Gastrocnemius medialis (tissue), 4 donors: ENCODE measurements at regions not wholly inside any gene's neighbourhood (a gene's known extent, or its start where the extent isn't known, plus 50 kb on each side); places are given as distances from the start of the nearest gene placed in this dataset.

ENCODE experiments used
- ATAC-seq, 2 donors: fragments of 150-250 bp; one replicate each; pipeline ENCODE4 v1.9.1; 2016
- DNase-seq, 2 donors: peaks; one replicate each; pipeline ENCODE4 v3.0.0-alpha.2; 2019
- H3K27ac ChIP-seq, 4 donors: fragments of 200-600 bp; sonication (generic); 1 replicate in 1 of 4; 2 replicates in 3 of 4; pipeline ENCODE4 v1.5.1; 2016 to 2018; ENCODE audit warnings: mild to moderate bottlenecking in 2 of 4, moderate library complexity in 1 of 4
- H3K27me3 ChIP-seq, 3 donors: fragments of 200-600 bp; sonication (generic) in 2 of 3; 1 replicate in 1 of 3; 2 replicates in 2 of 3; pipeline versions ENCODE4 v1.5.1 to v1.6.0; 2016 to 2019; ENCODE audit warnings: mild to moderate bottlenecking in 1 of 3, moderate library complexity in 1 of 3
- H3K36me3 ChIP-seq, 2 donors: fragments of 200-600 bp; sonication (generic) in 1 of 2; one replicate each; pipeline ENCODE4 v1.5.1; 2017 to 2018
- H3K4me1 ChIP-seq, 2 donors: fragments of 200-600 bp; sonication (generic) in 1 of 2; one replicate each; pipeline ENCODE4 v1.5.1; 2016 to 2017; ENCODE audit warnings: mild to moderate bottlenecking in 2 of 2
- H3K4me3 ChIP-seq, 4 donors: fragments of 200-600 bp; sonication (generic) in 3 of 4; 1 replicate in 1 of 4; 2 replicates in 3 of 4; pipeline ENCODE4 v1.5.1; 2016 to 2019; ENCODE audit warnings: mild to moderate bottlenecking in 2 of 4
- H3K9me3 ChIP-seq, 3 donors: fragments of 200-600 bp; sonication (generic) in 2 of 3; 1 replicate in 1 of 3; 2 replicates in 2 of 3; pipeline ENCODE4 v1.5.1; 2016 to 2019
- CTCF ChIP-seq, 5 experiments: fragments of 450-650 bp in 3 of 5; fragments of 200-600 bp in 2 of 5; sonication (generic) in 2 of 5; IDR thresholded peaks in 4 of 5; conservative IDR thresholded peaks in 1 of 5; 1 replicate in 4 of 5; 2 replicates in 1 of 5; pipeline ENCODE4 v1.5.1; 2016 to 2019; ENCODE audit warnings: antibody characterized with exemption in 5 of 5, mild to moderate bottlenecking in 3 of 5, moderate library complexity in 3 of 5
- POLR2A ChIP-seq, 2 donors: fragments of 450-650 bp; IDR thresholded peaks; one replicate each; pipeline ENCODE4 v1.6.1; 2017; ENCODE audit warnings: antibody characterized with exemption in 2 of 2, mild to moderate bottlenecking in 2 of 2, moderate library complexity in 2 of 2
- in situ Hi-C, 4 donors: fragments of 200-750 bp; cut with MboI; loops; one replicate each; pipeline versions ENCODE4 v1.15.0 to v1.8.0; 2017; ENCODE audit warnings: low sequenced_read_pairs in 4 of 4
- intact Hi-C: fragments of 100-400 bp; cut with DNase I; formaldehyde crosslinking; loops from one replicate; pipeline ENCODE4 v1.15.1; 2023; ENCODE audit warnings: low total_unique reads

GRCh38 chr6:147108259-147108910 lies 95.8 kb upstream of the STXBP5 start:
- H3K4me1 ChIP-seq = no peaks in the 10 kb centered on the region

GRCh38 chr6:147109707-147110106 lies 94.5 kb upstream of the STXBP5 start:
- H3K27me3 ChIP-seq = no peaks in the 10 kb centered on the region
- no peak for ATAC-seq
- no peaks in the 10 kb centered on the region for H3K9me3 ChIP-seq
- in situ Hi-C loops (no loop called here), intact Hi-C loops (no loop called here)
- no peak overlapping the region for H3K4me3 ChIP-seq
- no peak overlapping the region for H3K27ac ChIP-seq
- no peak for TF ChIP-seq POLR2A (IDR thresholded peaks at IDR 0.05)
- no peak for TF ChIP-seq CTCF (IDR thresholded peaks at IDR 0.05 in 4 of 5, conservative IDR thresholded peaks at IDR 0.05 in 1 of 5)
- H3K4me1 ChIP-seq = no peaks in the 10 kb centered on the region
- no peaks in the 10 kb centered on the region for H3K36me3 ChIP-seq
- no peak for DNase-seq

More at GRCh38 chr6:147108259-147108910, 95.8 kb upstream of the STXBP5 start:
- ATAC-seq (no peak), DNase-seq (no peak)
- TF ChIP-seq CTCF (IDR thresholded peaks at IDR 0.05 in 4 of 5, conservative IDR thresholded peaks at IDR 0.05 in 1 of 5) (no peak), POLR2A (IDR thresholded peaks at IDR 0.05) (no peak)
- intact Hi-C loops (no loop called here), in situ Hi-C loops (no loop called here)
- Histone ChIP-seq H3K27ac (no peak overlapping the region), H3K36me3 (no peaks in the 10 kb centered on the region), H3K4me3 (no peak overlapping the region), H3K9me3 (no peaks in the 10 kb centered on the region), H3K27me3 (no peaks in the 10 kb centered on the region)

GRCh38 chr6:147116056-147116455 lies 88.2 kb upstream of the STXBP5 start:
- ATAC-seq = no peak

GRCh38 chr6:147117011-147117410 lies 87.2 kb upstream of the STXBP5 start:
- Histone ChIP-seq H3K9me3 (no peaks in the 10 kb centered on the region), H3K27ac (no peak overlapping the region), H3K27me3 (no peaks in the 10 kb centered on the region), H3K36me3 (no peaks in the 10 kb centered on the region), H3K4me3 (no peak overlapping the region), H3K4me1 (no peaks in the 10 kb centered on the region)
- no peak for ATAC-seq
- TF ChIP-seq POLR2A (IDR thresholded peaks at IDR 0.05) = no peak
- TF ChIP-seq CTCF (IDR thresholded peaks at IDR 0.05 in 4 of 5, conservative IDR thresholded peaks at IDR 0.05 in 1 of 5) = no peak
- in situ Hi-C loops (no loop called here), intact Hi-C loops (no loop called here)
- no peak for DNase-seq

More at GRCh38 chr6:147116056-147116455, 88.2 kb upstream of the STXBP5 start:
- H3K9me3 ChIP-seq = no peaks in the 10 kb centered on the region
- TF ChIP-seq CTCF (IDR thresholded peaks at IDR 0.05 in 4 of 5, conservative IDR thresholded peaks at IDR 0.05 in 1 of 5) (no peak), POLR2A (IDR thresholded peaks at IDR 0.05) (no peak)
- no peaks in the 10 kb centered on the region for H3K4me1 ChIP-seq
- no peaks in the 10 kb centered on the region for H3K36me3 ChIP-seq
- intact Hi-C loops (no loop called here), in situ Hi-C loops (no loop called here)
- DNase-seq = no peak
- H3K4me3 ChIP-seq = no peak overlapping the region
- H3K27ac ChIP-seq = no peak overlapping the region
- no peaks in the 10 kb centered on the region for H3K27me3 ChIP-seq

GRCh38 chr6:147117580-147117979 lies 86.6 kb upstream of the STXBP5 start:
- Histone ChIP-seq H3K9me3 (no peaks in the 10 kb centered on the region), H3K36me3 (no peaks in the 10 kb centered on the region), H3K4me3 (no peak overlapping the region), H3K27me3 (no peaks in the 10 kb centered on the region), H3K4me1 (no peaks in the 10 kb centered on the region), H3K27ac (no peak overlapping the region)
- TF ChIP-seq CTCF (IDR thresholded peaks at IDR 0.05 in 4 of 5, conservative IDR thresholded peaks at IDR 0.05 in 1 of 5) = no peak
- TF ChIP-seq POLR2A (IDR thresholded peaks at IDR 0.05) = no peak
- ATAC-seq (no peak), DNase-seq (no peak)
- in situ Hi-C loops = no loop called here
- intact Hi-C loops = no loop called here
